Astrocyte (in vitro differentiated cells and primary cell): ENCODE measurements at regions not wholly inside any gene's neighbourhood (a gene's known extent, or its start where the extent isn't known, plus 50 kb on each side); places are given as distances from the start of the nearest gene placed in this dataset.
A peak's percentile ranks its signal among the peaks of the same experiment; 100 is the strongest.

ENCODE experiments used
- DNase-seq: peaks from one replicate; pipeline ENCODE4 v3.0.0-alpha.2; 2010; ENCODE audit warnings: low read depth
- FAIRE-seq: peaks from 2 replicates; lab custom pipeline; 2011; peaks lifted over from hg19 to GRCh38; lab: Jason Lieb, UNC
- H2AFZ ChIP-seq: 2 replicates; pipeline ENCODE4 v1.6.0; 2012; ENCODE audit warnings: low read depth, low read length, inconsistent platforms
- H3K27ac ChIP-seq: 2 replicates; pipeline ENCODE4 v1.5.1; 2011; ENCODE audit warnings: low read depth, low read length, inconsistent platforms
- H3K27me3 ChIP-seq: 2 replicates; pipeline ENCODE4 v1.6.0; 2011; ENCODE audit warnings: low read length, inconsistent platforms; ENCODE audit not compliant: insufficient read depth
- H3K36me3 ChIP-seq: 2 replicates; pipeline ENCODE4 v1.5.1; 2011; ENCODE audit warnings: low read length, inconsistent platforms; ENCODE audit not compliant: insufficient read depth
- H3K4me1 ChIP-seq: 2 replicates; pipeline ENCODE4 v1.5.1; 2011; ENCODE audit warnings: low read length, inconsistent platforms; ENCODE audit not compliant: insufficient read depth
- H3K4me2 ChIP-seq: 2 replicates; pipeline ENCODE4 v1.6.0; 2012; ENCODE audit warnings: low read length, inconsistent platforms
- H3K4me3 ChIP-seq: 2 replicates; pipeline ENCODE4 v1.5.1; 2011; ENCODE audit warnings: low read depth, mild to moderate bottlenecking, low read length, inconsistent platforms; ENCODE audit not compliant: insufficient read depth
- H3K79me2 ChIP-seq: 2 replicates; pipeline ENCODE4 v1.6.0; 2012; ENCODE audit warnings: mild to moderate bottlenecking, low read length, inconsistent platforms; ENCODE audit not compliant: insufficient read depth
- H3K9ac ChIP-seq: 2 replicates; pipeline ENCODE4 v1.6.0; 2012; ENCODE audit warnings: mild to moderate bottlenecking, low read length, inconsistent platforms
- H3K9me3 ChIP-seq: 2 replicates; pipeline ENCODE4 v1.5.1; 2012; ENCODE audit warnings: low read depth, mild to moderate bottlenecking, low read length, inconsistent platforms; ENCODE audit not compliant: insufficient read depth
- H4K20me1 ChIP-seq: 2 replicates; pipeline ENCODE4 v1.6.0; 2012; ENCODE audit warnings: low read length, inconsistent platforms; ENCODE audit not compliant: insufficient read depth
- H3K27ac Mint-ChIP-seq: one replicate; pipeline ENCODE4 v1.8.0; 2021; ENCODE audit warnings: mild to moderate bottlenecking, mixed read lengths; ENCODE audit not compliant: unreplicated experiment
- H3K27me3 Mint-ChIP-seq: one replicate; pipeline ENCODE4 v1.8.0; 2021; ENCODE audit warnings: low read depth, mixed read lengths; ENCODE audit not compliant: unreplicated experiment
- H3K36me3 Mint-ChIP-seq: one replicate; pipeline ENCODE4 v1.8.0; 2021; ENCODE audit warnings: low read depth, mixed read lengths; ENCODE audit not compliant: unreplicated experiment
- H3K4me1 Mint-ChIP-seq: one replicate; pipeline ENCODE4 v1.8.0; 2021; ENCODE audit warnings: low read depth, mixed read lengths; ENCODE audit not compliant: unreplicated experiment
- H3K4me3 Mint-ChIP-seq: one replicate; pipeline ENCODE4 v1.8.0; 2021; ENCODE audit warnings: mild to moderate bottlenecking, moderate library complexity, mixed read lengths; ENCODE audit not compliant: unreplicated experiment
- H3K9me3 Mint-ChIP-seq: one replicate; pipeline ENCODE4 v1.8.0; 2021; ENCODE audit warnings: mild to moderate bottlenecking, mixed read lengths; ENCODE audit not compliant: unreplicated experiment
- EZH2 ChIP-seq: IDR thresholded peaks from 2 replicates; pipeline ENCODE4 v1.6.1; 2012; ENCODE audit warnings: mild to moderate bottlenecking, low read length, inconsistent platforms; ENCODE audit not compliant: insufficient read depth
- TF ChIP-seq, protein P1 (sequence below): IDR thresholded peaks from 2 replicates; pipeline ENCODE4 v1.5.1; 2011; ENCODE audit warnings: low read depth, mild to moderate bottlenecking, inconsistent platforms, low read length, moderate library complexity; ENCODE audit not compliant: insufficient read depth

DNA sequence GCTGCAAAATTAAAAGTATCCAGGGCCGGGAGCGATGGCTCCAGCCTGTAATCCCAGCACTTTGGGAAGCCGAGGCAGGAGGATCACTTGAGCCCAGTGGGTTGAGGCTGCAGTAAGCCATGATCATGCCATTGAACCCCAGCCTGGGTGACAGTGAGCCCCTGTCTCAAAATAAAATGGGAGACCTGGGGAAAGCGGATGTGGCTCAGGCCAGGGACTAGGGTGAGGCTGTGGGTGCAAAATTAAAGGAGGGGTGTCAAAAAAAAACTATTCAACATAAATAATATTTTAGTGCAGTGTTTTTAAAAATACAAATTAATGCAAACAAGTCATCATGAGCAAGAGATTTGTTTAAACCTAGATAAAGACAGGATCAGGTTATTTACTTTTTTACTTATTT lies 100.1 kb upstream of the SLC45A1 start:
- no peak for TF ChIP-seq EZH2
- TF ChIP-seq, protein P1, sequence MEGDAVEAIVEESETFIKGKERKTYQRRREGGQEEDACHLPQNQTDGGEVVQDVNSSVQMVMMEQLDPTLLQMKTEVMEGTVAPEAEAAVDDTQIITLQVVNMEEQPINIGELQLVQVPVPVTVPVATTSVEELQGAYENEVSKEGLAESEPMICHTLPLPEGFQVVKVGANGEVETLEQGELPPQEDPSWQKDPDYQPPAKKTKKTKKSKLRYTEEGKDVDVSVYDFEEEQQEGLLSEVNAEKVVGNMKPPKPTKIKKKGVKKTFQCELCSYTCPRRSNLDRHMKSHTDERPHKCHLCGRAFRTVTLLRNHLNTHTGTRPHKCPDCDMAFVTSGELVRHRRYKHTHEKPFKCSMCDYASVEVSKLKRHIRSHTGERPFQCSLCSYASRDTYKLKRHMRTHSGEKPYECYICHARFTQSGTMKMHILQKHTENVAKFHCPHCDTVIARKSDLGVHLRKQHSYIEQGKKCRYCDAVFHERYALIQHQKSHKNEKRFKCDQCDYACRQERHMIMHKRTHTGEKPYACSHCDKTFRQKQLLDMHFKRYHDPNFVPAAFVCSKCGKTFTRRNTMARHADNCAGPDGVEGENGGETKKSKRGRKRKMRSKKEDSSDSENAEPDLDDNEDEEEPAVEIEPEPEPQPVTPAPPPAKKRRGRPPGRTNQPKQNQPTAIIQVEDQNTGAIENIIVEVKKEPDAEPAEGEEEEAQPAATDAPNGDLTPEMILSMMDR, result no peak
- Mint-ChIP-seq H3K27me3 (peaks cover 2% of the 10 kb centered on the region), H3K36me3 (peaks cover 1% of the 10 kb centered on the region), H3K27ac (no peak overlapping the region), H3K4me3 (no peak overlapping the region), H3K4me1 (peaks cover 37% of the 10 kb centered on the region), H3K9me3 (no peaks in the 10 kb centered on the region)
- no peak for DNase-seq
- no peaks in the 10 kb centered on the region for H3K9me3 ChIP-seq
- H3K4me2 ChIP-seq, result peak overlapping the region; percentile 79
- no peaks in the 10 kb centered on the region for H4K20me1 ChIP-seq
- peak overlapping the region; percentile 61 for H3K9ac ChIP-seq
- no peak overlapping the region for H3K4me3 ChIP-seq
- no peaks in the 10 kb centered on the region for H3K36me3 ChIP-seq
- H3K79me2 ChIP-seq, result no peaks in the 10 kb centered on the region
- peaks cover 17% of the 10 kb centered on the region for H3K4me1 ChIP-seq
- FAIRE-seq, result no peak
- no peak overlapping the region for H3K27ac ChIP-seq
- no peaks in the 10 kb centered on the region for H3K27me3 ChIP-seq
- H2AFZ ChIP-seq, result peak overlapping the region; percentile 78

DNA sequence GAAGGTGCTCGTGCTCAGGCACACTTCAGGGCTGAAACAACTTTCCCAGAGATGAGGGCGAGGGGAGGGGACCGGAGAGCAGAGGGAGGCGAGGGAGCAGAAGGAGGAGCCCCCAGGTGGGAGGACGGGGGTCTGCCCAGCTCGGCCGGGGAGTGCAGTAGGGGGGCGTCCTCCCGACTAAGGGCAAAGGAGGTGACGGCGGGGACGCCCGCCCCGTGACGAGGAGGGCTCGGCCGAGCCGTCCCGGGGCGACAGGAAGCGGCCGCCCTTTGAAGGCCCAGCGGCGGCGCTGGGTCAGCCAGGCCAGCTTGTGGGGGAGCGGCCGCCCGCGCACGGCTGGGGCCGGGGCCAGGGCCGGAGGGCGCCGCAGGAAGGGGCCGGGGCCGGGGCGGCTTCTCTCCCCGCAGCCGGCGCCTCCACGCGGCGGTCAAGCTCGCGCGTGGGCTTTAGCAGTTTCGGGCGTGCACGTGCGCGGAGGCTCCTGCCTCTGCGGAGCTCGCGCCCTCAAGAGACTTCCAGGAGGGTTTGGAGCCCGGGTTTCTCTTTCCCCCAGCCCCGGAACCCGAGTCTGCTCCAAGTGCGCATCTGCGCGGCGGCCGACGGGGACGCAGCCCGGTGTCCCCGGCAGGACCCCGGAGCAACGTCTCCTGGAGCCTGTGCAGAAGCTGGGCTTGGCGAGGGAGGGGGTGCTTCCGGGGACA lies 100.8 kb upstream of the SLC45A1 start:
- Histone ChIP-seq H3K36me3 (no peaks in the 10 kb centered on the region), H4K20me1 (no peaks in the 10 kb centered on the region), H2AFZ (peak overlapping the region; percentile 78), H3K27me3 (no peaks in the 10 kb centered on the region), H3K27ac (peak overlapping the region; percentile 3), H3K4me1 (peaks cover 23% of the 10 kb centered on the region), H3K4me2 (peak overlapping the region; percentile 79), H3K9me3 (no peaks in the 10 kb centered on the region), H3K79me2 (no peaks in the 10 kb centered on the region), H3K4me3 (peak overlapping the region; percentile 28), H3K9ac (peak overlapping the region; percentile 61)
- Mint-ChIP-seq H3K27ac (peak overlapping the region; percentile 64), H3K4me1 (peaks cover 43% of the 10 kb centered on the region), H3K27me3 (no peaks in the 10 kb centered on the region), H3K4me3 (peak overlapping the region; percentile 60), H3K36me3 (peaks cover 1% of the 10 kb centered on the region), H3K9me3 (no peaks in the 10 kb centered on the region)
- TF ChIP-seq EZH2, result no peak
- TF ChIP-seq, protein P1, result no peak
- DNase-seq, result no peak
- FAIRE-seq, result no peak

GRCh38 chr1:8216005-8216404 lies 101.9 kb upstream of the SLC45A1 start:
- peaks cover 49% of the 10 kb centered on the region for H3K4me1 Mint-ChIP-seq
- H3K27ac Mint-ChIP-seq, result peak overlapping the region; percentile 69
- no peak overlapping the region for H3K27ac ChIP-seq
- H2AFZ ChIP-seq, result no peak overlapping the region
- no peaks in the 10 kb centered on the region for H4K20me1 ChIP-seq
- no peak overlapping the region for H3K9ac ChIP-seq
- peaks cover 1% of the 10 kb centered on the region for H3K36me3 Mint-ChIP-seq
- no peaks in the 10 kb centered on the region for H3K9me3 Mint-ChIP-seq
- H3K27me3 ChIP-seq, result no peaks in the 10 kb centered on the region
- no peaks in the 10 kb centered on the region for H3K27me3 Mint-ChIP-seq
- no peak overlapping the region for H3K4me2 ChIP-seq
- H3K4me3 ChIP-seq, result no peak overlapping the region
- FAIRE-seq (no peak), DNase-seq (no peak)
- H3K4me1 ChIP-seq, result peaks cover 34% of the 10 kb centered on the region
- H3K79me2 ChIP-seq, result no peaks in the 10 kb centered on the region
- no peak for TF ChIP-seq EZH2
- TF ChIP-seq, protein P1, result no peak
- H3K36me3 ChIP-seq, result no peaks in the 10 kb centered on the region
- no peaks in the 10 kb centered on the region for H3K9me3 ChIP-seq
- no peak overlapping the region for H3K4me3 Mint-ChIP-seq
